Left forelimb (tissue), 1 donor: ENCODE measurements at regions not wholly inside any gene's neighbourhood (a gene's known extent, or its start where the extent isn't known, plus 50 kb on each side); places are given as distances from the start of the nearest gene placed in this dataset.

Experiments used
- DNase-seq: peaks from one replicate; pipeline ENCODE4 v3.0.0-alpha.2; 2018; ENCODE audit warnings: low spot score

GRCh38 chr14:34126586-34126985 is 175.7 kb upstream of the EGLN3 start:
- no peak for DNase-seq

GRCh38 chr14:34124585-34124984 is 173.7 kb upstream of the EGLN3 start:
- DNase-seq = no peak

GRCh38 chr14:34122650-34123049 is 171.8 kb upstream of the EGLN3 start:
- no peak for DNase-seq

- DNase-seq = no peak
Measured at GRCh38 chr14:34122081-34122480, 171.2 kb upstream of the EGLN3 start.

- no peak for DNase-seq
Measured at GRCh38 chr14:34120185-34120977, 169.5 kb upstream of the EGLN3 start.

- DNase-seq = no peak
Measured at GRCh38 chr14:34119107-34119858, 168.4 kb upstream of the EGLN3 start.

GRCh38 chr14:34113991-34114390 is 163.1 kb upstream of the EGLN3 start:
- no peak for DNase-seq

GRCh38 chr14:34113005-34113511 is 162.2 kb upstream of the EGLN3 start:
- no peak for DNase-seq

GRCh38 chr14:34111953-34112352 is 161.1 kb upstream of the EGLN3 start:
- DNase-seq = no peak

- DNase-seq = no peak
Measured at GRCh38 chr14:34111505-34111904, 160.6 kb upstream of the EGLN3 start.

- DNase-seq = no peak
Measured at GRCh38 chr14:34110531-34110930, 159.7 kb upstream of the EGLN3 start.

- no peak for DNase-seq
Measured at GRCh38 chr14:34107441-34107840, 156.6 kb upstream of the EGLN3 start.

- DNase-seq = no peak
Measured at GRCh38 chr14:34106310-34106709, 155.4 kb upstream of the EGLN3 start.

GRCh38 chr14:34104489-34105397 is 153.9 kb upstream of the EGLN3 start:
- no peak for DNase-seq

GRCh38 chr14:34103176-34103575 is 152.3 kb upstream of the EGLN3 start:
- DNase-seq = no peak

GRCh38 chr14:34099635-34100034 is 148.8 kb upstream of the EGLN3 start:
- DNase-seq = no peak

- no peak for DNase-seq
Measured at GRCh38 chr14:34098985-34099349, 148.1 kb upstream of the EGLN3 start.

GRCh38 chr14:34098045-34098984 is 147.4 kb upstream of the EGLN3 start:
- no peak for DNase-seq

- no peak for DNase-seq
Measured at GRCh38 chr14:34097644-34098043, 146.8 kb upstream of the EGLN3 start.

GRCh38 chr14:34094384-34094783 is 143.5 kb upstream of the EGLN3 start:
- no peak for DNase-seq

GRCh38 chr14:34093883-34094282 is 143.0 kb upstream of the EGLN3 start:
- DNase-seq = no peak
